HFF-Myc (cell line): ENCODE measurements at regions not wholly inside any gene's neighbourhood (a gene's known extent, or its start where the extent isn't known, plus 50 kb on each side); places are given as distances from the start of the nearest gene placed in this dataset.
"Not testable (repeated sequence)": the region's sequence is repeated elsewhere in the genome, so short reads cannot be mapped to it uniquely, and the experiment has no call there.

Source experiments
- DNase-seq: peaks from one replicate; pipeline ENCODE4 v3.0.0-alpha.2; 2011; ENCODE audit warnings: low read depth; ENCODE audit errors: extremely low read depth
- H3K4me3 ChIP-seq: replicated peaks from 2 replicates; pipeline ENCODE4 v1.5.1; 2011; ENCODE audit warnings: low read depth, mild to moderate bottlenecking, control low read depth, low read length
- CTCF ChIP-seq: IDR thresholded peaks from 2 replicates; pipeline ENCODE4 v1.5.1; 2012; ENCODE audit warnings: mild to moderate bottlenecking, low read depth, low read length, control low read depth; ENCODE audit errors: missing control alignments

GRCh38 chr1:168405906-168406549, 125.4 kb downstream of the TBX19 start:
- H3K4me3 ChIP-seq, result no peak overlapping the region

GRCh38 chr1:168403140-168403539, 122.5 kb downstream of the TBX19 start:
- DNase-seq, result no peak
- H3K4me3 ChIP-seq, result no peak overlapping the region
- no peak for TF ChIP-seq CTCF

More at GRCh38 chr1:168405906-168406549, 125.4 kb downstream of the TBX19 start:
- no peak for DNase-seq
- TF ChIP-seq CTCF, result no peak

GRCh38 chr1:168402466-168402865, 121.8 kb downstream of the TBX19 start:
- DNase-seq, H3K4me3 ChIP-seq: not testable (repeated sequence)

GRCh38 chr1:168401341-168401740, 120.7 kb downstream of the TBX19 start:
- no peak for DNase-seq
- no peak overlapping the region for H3K4me3 ChIP-seq
- TF ChIP-seq CTCF, result no peak

- H3K4me3 ChIP-seq, result no peak overlapping the region
- no peak for DNase-seq
- no peak for TF ChIP-seq CTCF
Measured at GRCh38 chr1:168400139-168400538, 119.5 kb downstream of the TBX19 start.

DNA sequence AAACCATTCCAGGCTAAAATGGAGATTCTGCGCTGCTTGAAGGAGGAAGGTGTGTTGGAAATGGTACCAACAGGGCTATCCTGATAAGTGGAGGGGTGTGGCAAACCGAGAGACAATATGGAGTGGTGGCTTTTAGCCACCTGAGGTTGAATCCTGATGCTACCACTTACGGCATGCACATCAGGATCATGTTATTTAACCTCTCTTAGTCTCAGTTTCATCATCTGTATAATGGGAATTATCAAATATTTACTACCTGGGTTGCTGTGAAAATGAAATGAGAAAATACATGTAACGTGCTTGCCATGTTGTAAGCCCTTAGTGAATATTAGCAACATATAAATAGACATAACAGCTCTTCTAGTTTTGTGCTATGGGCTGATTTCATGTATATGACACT, 117.1 kb downstream of the TBX19 start:
- H3K4me3 ChIP-seq, result no peak overlapping the region
- no peak for DNase-seq
- no peak for TF ChIP-seq CTCF

DNA sequence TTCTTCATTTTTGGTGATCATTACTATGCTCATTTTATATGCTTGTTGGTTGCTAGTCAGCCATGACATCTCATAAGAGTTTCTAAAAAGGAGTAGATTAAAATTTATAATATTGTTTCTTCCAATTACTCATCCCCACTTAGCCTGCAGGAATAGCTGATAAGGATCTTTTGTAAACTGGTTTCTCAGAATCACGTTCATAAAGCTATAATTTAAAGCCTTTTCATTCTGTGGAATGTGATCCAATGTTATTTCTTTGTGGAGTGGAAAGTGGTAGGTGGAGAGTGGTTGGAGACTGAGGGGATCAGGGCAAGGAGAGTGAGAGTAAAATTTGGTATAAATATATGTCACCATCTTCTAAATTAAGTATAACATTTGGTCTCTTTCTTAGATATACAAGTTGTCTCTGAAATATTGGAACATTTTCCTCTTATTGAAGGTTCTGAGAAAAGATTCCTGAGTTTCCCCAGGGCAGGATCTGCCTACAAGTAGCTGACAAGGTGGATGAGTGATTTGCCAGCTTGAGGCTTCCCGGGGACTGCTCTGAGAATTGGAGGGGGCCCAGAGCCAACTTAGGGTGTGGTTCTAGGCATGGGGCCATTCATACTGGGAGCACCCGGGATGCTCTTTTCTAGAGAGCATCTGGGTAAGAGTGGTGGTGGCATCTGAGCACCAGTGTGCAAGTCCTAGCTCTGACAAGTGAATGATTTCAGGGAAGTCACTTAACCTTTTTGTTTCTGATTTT, 116.4 kb downstream of the TBX19 start:
- no peak for DNase-seq
- H3K4me3 ChIP-seq, result no peak overlapping the region
- TF ChIP-seq CTCF, result no peak
